GM21515 (cell line): ENCODE measurements at regions not wholly inside any gene's neighbourhood (a gene's known extent, or its start where the extent isn't known, plus 50 kb on each side); places are given as distances from the start of the nearest gene placed in this dataset.

ENCODE experiments used
- ATAC-seq: cut with Tn5 transposase; IDR thresholded peaks from one replicate; pipeline ENCODE4 v1.9.1; 2021; ENCODE audit not compliant: unreplicated experiment

DNA sequence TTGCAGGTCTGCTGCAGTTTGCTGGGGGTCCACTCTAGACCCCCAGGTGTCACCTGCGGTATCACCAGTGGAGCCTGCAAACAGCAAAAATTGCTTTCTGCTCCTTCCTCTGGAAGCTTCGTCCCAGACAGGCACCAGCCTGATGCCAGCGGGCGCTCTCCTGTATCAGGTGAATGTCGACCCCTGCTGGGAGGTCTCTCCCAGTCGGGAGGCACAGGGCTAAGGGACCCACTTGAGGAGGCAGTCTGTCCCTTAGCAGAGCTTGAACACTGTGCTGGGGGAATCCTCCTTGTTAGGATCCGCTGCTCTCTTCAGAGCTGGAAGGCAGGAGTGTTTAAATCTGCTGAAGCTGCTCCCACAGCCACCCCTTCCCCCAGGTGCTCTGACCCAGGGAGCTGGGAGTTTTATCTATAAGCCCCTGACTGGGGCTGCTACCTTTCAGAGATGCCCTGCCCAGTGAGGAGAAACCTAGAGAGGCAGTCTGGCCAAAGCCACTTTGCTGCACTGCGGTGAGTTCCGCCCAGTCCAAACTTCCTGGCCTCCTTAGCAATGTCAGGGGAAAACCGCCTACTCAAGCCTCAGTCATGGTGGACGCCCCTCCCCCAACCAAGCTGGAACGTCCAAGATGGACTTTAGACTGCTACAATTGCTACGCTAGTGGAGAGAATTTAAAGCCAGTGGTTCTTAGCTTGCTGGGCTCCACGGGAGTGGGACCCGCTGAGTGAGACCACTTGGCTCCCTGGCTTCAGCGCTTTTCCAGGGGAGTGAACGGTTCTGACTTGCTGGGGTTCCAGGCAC lies 652.5 kb downstream of the KCNJ3 start:
- ATAC-seq: no peak

DNA sequence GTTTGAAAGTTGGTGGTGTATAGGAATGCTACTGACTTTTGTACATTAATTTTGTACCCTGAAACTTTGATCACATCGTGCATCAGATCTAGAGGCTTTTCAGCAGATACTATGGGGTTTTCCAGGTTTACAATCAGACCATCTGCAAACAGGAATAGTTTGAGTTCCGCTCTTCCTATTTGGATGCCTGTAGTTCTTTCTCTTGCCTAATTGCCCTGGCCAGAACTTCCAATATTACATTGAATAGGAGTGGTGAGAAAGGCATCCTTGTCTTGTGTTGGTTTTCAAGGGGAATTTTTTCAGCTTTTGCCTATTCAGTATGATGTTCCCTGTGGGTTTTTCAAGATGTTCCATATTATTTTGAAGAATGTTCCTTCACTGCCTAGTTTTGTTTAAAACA lies 633.5 kb downstream of the KCNJ3 start:
- no peak for ATAC-seq

GRCh38 chr2:155320236-155320635 lies 621.7 kb downstream of the KCNJ3 start:
- ATAC-seq: no peak

- ATAC-seq: no peak
Observed at GRCh38 chr2:155318710-155319109, 620.2 kb downstream of the KCNJ3 start.

- ATAC-seq: no peak
Observed at GRCh38 chr2:155315768-155316167, 617.3 kb downstream of the KCNJ3 start.

- ATAC-seq: peak; percentile 60
Observed at GRCh38 chr2:155310589-155310988, 612.1 kb downstream of the KCNJ3 start.

GRCh38 chr2:155309483-155309882 lies 611.0 kb downstream of the KCNJ3 start:
- no peak for ATAC-seq

DNA sequence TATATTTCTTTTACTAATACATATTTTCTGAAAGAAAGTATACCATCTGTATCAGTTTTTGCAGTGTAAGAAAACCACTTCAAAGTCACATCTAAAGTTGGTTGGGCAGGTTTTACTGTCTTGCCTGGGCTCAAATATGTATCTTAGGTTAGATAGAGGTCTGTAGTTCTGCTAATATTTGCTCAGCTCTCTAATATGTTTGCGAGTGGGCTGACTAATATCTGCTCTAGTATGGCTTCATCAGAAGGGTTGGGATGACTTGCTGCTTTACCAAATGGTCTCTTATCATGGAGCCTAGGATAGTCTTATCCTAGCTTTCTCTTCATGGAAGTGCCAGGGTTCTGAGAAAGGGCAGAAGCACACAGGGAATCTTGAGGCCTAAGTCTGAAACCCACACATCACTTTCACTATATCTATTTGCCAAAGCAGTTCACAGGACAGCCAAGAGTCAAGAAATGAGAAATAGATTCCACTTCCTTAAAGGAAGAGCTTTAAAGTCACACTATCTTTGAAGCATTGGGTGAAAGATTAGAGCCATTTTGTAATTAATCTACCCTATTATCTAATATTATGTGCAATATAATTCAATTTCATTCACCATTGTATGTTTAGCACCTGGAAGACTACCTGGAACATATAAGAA lies 610.0 kb downstream of the KCNJ3 start:
- no peak for ATAC-seq

DNA sequence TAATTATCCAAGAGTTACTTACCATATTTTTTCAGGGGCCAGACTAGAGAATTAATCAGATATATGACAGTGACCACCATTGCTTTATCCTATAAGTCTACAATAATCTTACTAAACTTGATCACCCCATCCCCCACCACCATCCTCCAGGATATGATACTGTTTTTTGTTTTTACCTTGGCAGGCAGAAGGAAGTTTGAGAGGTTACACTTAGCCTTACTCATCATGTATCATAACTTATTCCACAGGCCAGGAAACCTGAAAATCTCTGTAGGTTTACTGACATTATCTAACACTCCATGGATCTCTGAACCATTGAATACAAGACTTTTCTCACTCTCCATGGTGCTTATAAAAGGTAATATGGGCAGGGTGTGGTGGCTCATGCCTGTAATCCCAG lies 602.7 kb downstream of the KCNJ3 start:
- no peak for ATAC-seq

- no peak for ATAC-seq
Observed at GRCh38 chr2:155298001-155298400, 599.5 kb downstream of the KCNJ3 start.

DNA sequence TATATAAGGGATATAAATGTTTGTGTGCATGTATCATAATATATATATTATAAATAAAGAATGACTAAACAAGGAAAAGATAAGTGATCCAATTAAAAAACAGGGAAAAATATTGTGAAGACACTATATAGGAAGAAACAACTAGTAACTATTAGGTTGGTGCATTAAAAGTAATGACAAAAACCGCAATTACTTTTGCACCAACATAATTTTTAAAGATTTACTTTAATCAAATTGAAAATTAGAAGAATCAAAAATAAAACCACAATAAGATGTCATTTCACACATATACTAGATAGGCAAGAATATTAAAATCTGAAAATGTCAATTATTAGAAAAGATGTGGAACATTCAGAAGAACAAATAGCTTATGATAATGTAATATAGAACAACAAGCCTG lies 595.9 kb downstream of the KCNJ3 start:
- no peak for ATAC-seq

DNA sequence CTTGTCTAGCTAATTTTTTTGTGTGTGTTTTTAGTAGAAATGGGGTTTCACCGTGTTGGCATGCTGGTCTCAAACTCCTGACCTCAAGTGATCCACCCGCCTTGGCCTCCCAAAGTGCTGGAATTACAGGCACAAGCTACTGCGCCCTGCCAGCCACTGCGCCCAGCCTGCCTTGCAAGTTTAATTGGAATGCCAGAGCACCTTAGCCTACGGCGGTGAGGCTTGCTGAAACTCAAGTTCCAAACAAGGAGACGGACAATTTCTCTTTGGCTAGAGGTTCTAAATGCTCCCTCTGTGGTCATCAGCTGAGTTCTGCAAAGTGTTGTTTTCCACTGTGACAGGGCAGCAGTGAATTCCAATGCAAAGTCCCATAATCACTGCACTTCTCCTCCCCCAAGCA lies 583.4 kb downstream of the KCNJ3 start:
- no peak for ATAC-seq

- ATAC-seq: no peak
Observed at GRCh38 chr2:155273323-155273722, 574.8 kb downstream of the KCNJ3 start.

DNA sequence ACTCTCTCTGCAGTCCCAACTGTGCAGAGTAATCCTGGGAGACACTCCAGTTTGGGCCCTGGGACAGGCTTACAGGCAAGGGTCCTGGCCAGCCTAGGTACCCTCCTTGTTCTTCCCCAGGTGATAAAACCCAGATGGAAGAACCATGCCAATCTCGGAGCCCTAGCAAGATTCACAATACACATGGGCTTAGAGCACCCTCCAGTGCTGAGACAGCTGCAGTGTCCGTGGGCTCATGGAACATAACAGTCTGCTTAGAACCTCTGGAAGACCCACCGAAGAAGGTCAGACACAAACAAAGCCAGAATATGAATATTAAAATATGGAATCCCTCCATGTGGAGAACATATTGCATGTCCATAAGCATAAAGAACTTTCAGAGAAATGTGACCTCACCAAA lies 568.1 kb downstream of the KCNJ3 start:
- peak; percentile 38 for ATAC-seq

GRCh38 chr2:155266109-155266508 lies 567.6 kb downstream of the KCNJ3 start:
- ATAC-seq: peak; percentile 53

DNA sequence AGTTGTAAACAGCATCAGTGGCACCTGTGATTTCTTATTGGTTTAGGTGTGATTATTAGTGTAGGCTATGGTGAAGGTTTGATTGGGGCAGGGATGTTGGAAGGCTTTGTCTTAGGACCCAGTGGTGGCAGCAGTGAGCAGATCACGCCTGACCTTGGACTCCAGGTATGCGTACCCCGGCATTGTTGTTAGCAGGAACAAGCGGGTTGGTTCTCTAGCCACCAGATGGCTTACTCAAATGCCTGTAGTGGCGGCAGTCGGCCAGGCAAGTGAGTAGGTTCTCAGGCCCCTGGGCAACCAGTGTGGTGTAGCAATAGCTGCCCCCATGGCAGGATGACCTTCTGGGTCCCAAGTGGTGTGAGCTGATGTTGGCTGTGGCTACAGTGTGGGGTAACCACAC lies 558.3 kb downstream of the KCNJ3 start:
- ATAC-seq: no peak

DNA sequence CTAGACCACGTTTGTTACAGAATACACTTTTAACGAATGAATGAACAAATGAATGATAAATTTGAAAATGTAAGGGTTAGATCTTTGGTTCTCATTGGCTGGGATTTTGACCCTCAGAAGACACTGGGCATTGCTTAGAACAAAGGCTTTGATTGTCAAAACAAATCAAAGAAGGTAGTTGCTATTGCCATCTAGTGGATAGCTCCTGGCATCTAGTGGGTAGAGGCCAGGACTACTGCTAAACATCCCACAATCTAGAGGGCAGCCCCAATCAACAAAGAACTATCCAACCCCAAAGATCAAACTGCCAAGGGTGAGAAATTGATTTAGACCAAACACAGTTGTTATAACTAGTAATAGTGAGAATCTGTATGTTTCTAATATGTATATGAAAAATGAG lies 552.3 kb downstream of the KCNJ3 start:
- peak; percentile 88 for ATAC-seq

GRCh38 chr2:155240176-155240575 lies 541.7 kb downstream of the KCNJ3 start:
- no peak for ATAC-seq

GRCh38 chr2:155235710-155236109 lies 537.2 kb downstream of the KCNJ3 start:
- ATAC-seq: no peak

DNA sequence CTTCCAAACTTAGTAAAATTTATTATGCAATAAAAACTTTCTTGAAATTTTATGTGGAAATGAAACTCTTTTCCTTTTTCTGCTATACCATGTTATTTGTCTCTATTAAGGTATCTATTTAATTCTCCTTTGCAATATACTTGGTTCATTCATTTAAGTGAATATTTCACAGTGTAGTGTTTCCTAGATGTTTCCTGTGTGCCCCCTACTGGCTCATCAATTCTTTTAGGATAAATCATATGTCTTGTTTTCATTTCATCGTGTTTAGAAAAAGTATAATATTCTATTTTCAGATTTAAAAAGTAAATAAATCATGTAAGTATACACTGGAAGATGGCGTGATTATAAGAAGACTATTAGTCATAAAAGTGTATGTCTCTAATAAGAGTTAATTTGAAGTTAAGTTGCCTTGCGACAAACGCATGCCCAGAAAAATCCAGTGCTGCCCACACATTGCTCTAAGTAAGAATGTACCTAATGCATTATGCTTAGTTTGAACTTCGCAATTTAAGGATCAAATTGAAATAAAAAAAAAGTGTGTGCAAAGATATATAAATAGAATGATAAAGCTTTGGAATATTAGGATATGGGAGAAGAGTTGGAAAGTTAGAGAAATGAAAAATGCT lies 525.4 kb downstream of the KCNJ3 start:
- peak; percentile 68 for ATAC-seq

DNA sequence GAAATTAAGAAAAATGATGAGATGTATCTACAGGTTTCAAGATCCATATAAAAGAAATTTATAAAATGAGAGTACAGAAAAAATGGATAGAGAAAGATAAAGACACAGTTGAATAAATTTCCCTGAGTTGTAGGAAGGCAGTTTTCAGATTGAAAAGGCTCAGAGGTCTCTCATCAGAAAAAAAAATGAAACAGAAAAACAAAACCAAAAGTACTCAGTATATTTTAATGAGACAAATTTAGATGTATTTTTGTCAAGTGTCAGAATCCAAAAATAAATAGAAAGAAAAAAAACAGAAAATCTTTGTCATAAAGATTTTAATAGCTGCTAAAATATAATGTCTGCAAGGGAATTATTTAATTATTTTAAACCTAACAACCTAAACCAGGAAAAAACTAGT lies 520.5 kb downstream of the KCNJ3 start:
- peak; percentile 77 for ATAC-seq

- ATAC-seq: peak; percentile 44
Observed at GRCh38 chr2:155218292-155218924, 519.9 kb downstream of the KCNJ3 start.
